Neuron (in vitro differentiated cells): ENCODE measurements at regions not wholly inside any gene's neighbourhood (a gene's known extent, or its start where the extent isn't known, plus 50 kb on each side); places are given as distances from the start of the nearest gene placed in this dataset.

Experiments used
- H2AFZ ChIP-seq: one replicate; pipeline ENCODE4 v1.6.1; 2013; ENCODE audit warnings: low read depth, mild to moderate bottlenecking, inconsistent platforms, low read length, moderate library complexity
- H3K27me3 ChIP-seq: one replicate; pipeline ENCODE4 v1.6.1; 2013; ENCODE audit warnings: low read length; ENCODE audit not compliant: insufficient read depth
- H3K36me3 ChIP-seq: one replicate; pipeline ENCODE4 v1.6.1; 2013; ENCODE audit warnings: low read length; ENCODE audit not compliant: insufficient read depth
- H3K4me1 ChIP-seq: one replicate; pipeline ENCODE4 v1.6.1; 2013; ENCODE audit warnings: low read length; ENCODE audit not compliant: insufficient read depth
- H3K4me3 ChIP-seq: 2 replicates; pipeline ENCODE4 v1.5.1; 2013; ENCODE audit warnings: mild to moderate bottlenecking, low read length, moderate library complexity
- H3K9me3 ChIP-seq: one replicate; pipeline ENCODE4 v1.6.1; 2013; ENCODE audit warnings: low read length

GRCh38 chr15:66643033-66643432, 59.0 kb upstream of the SMAD6 start:
- no peak overlapping the region for H3K4me3 ChIP-seq
- H3K9me3 ChIP-seq, result no peaks in the 10 kb centered on the region
- no peaks in the 10 kb centered on the region for H3K36me3 ChIP-seq
- no peak overlapping the region for H2AFZ ChIP-seq
- H3K27me3 ChIP-seq, result no peaks in the 10 kb centered on the region
- peaks cover 10% of the 10 kb centered on the region for H3K4me1 ChIP-seq

DNA sequence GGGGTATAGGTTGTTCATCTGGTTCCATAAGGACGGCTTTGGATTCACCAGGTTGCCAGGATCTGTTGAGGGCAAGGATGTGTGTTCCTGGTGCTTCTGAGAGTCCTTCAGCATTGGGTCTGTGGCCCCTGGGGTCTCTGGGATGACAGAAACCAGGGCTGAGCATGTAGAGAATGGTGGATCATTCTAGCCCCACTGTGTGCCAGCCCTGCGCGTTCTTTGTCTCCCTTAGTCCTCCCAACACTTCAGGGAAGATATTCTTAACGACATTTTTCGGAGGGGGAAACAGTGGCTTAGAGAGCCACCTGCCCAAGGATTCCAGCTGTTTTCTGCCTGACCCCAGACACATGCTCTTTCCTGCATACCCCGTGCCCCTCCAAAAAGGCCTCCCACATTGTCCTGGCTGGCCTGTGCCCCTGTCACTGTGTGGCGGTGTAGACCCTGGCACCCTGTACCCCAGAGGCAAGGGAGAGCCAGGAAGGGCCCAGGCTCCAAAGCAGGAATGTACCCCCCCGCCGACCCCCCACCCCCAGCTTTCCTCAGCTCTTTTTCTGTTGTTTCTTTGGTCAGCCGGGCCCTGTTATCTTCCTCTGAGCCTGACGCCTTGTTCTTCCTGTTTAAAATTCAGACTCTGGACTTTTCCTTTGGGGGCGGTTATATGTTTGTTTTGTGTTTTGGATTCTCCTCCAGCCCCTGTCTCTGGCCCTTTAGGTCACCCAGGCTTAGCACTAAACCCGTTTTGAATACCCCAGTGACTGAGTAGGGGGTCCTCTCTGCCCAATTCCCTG, 57.8 kb upstream of the SMAD6 start:
- no peak overlapping the region for H3K4me3 ChIP-seq
- no peaks in the 10 kb centered on the region for H3K36me3 ChIP-seq
- H3K4me1 ChIP-seq, result peaks cover 12% of the 10 kb centered on the region
- peak overlapping the region; percentile 74 for H2AFZ ChIP-seq
- no peaks in the 10 kb centered on the region for H3K9me3 ChIP-seq
- H3K27me3 ChIP-seq, result no peaks in the 10 kb centered on the region

- Histone ChIP-seq H3K27me3 (no peaks in the 10 kb centered on the region), H3K4me1 (peaks cover 18% of the 10 kb centered on the region), H3K9me3 (no peaks in the 10 kb centered on the region), H3K4me3 (no peak overlapping the region), H2AFZ (peak overlapping the region; percentile 74), H3K36me3 (no peaks in the 10 kb centered on the region)
Measured at GRCh38 chr15:66644869-66645268, 57.2 kb upstream of the SMAD6 start.

GRCh38 chr15:66646308-66646707, 55.7 kb upstream of the SMAD6 start:
- H3K36me3 ChIP-seq, result no peaks in the 10 kb centered on the region
- H2AFZ ChIP-seq, result no peak overlapping the region
- H3K9me3 ChIP-seq, result no peaks in the 10 kb centered on the region
- no peaks in the 10 kb centered on the region for H3K27me3 ChIP-seq
- H3K4me3 ChIP-seq, result no peak overlapping the region
- peaks cover 25% of the 10 kb centered on the region for H3K4me1 ChIP-seq

DNA sequence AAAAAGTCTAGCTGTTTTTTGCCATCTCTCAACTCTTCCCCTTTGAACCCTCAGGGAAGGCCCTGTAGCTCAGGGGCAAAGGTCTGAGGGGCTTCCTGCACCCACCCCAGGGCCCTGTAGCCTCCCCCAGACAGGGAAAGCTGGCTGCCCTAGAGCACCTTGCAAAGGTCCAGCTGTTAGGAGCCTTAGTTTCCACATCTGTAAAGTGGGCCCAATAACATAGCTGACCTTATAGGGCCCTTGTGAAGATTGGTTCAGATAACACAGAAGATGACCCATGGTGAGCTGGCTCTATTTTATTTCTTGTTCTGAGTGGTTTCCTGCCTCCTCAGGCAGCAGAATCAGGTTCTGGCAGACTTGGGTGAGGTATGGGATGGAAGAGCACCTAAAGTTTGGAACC, 55.2 kb upstream of the SMAD6 start:
- H3K4me3 ChIP-seq, result no peak overlapping the region
- H3K9me3 ChIP-seq, result no peaks in the 10 kb centered on the region
- no peaks in the 10 kb centered on the region for H3K27me3 ChIP-seq
- no peak overlapping the region for H2AFZ ChIP-seq
- no peaks in the 10 kb centered on the region for H3K36me3 ChIP-seq
- H3K4me1 ChIP-seq, result peaks cover 25% of the 10 kb centered on the region

DNA sequence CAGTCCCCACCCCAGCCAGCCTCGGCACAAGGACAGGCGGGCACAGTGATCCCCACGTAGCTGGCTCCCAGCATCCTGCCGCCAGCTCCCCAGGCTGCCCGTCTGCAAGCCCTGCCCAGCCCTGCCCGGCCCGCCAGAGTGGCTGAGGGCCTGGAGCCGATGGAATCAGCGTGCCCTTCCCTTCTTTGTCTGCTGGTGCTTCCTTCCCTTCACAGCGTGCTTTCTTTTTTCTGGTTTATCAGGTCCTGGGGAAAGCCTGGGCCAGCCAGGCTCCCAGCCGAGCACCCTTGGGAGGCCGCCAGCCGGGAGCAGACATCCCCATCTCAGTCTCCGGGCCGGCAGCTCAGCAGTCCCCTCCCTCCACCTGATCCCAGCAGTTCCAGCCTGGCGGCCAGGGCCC, 54.7 kb upstream of the SMAD6 start:
- Histone ChIP-seq H3K9me3 (no peaks in the 10 kb centered on the region), H3K27me3 (no peaks in the 10 kb centered on the region), H3K4me3 (no peak overlapping the region), H3K36me3 (no peaks in the 10 kb centered on the region), H2AFZ (no peak overlapping the region), H3K4me1 (peaks cover 25% of the 10 kb centered on the region)

- Histone ChIP-seq H2AFZ (no peak overlapping the region), H3K27me3 (no peaks in the 10 kb centered on the region)
Measured at GRCh38 chr15:66648588-66648987, 53.4 kb upstream of the SMAD6 start.

DNA sequence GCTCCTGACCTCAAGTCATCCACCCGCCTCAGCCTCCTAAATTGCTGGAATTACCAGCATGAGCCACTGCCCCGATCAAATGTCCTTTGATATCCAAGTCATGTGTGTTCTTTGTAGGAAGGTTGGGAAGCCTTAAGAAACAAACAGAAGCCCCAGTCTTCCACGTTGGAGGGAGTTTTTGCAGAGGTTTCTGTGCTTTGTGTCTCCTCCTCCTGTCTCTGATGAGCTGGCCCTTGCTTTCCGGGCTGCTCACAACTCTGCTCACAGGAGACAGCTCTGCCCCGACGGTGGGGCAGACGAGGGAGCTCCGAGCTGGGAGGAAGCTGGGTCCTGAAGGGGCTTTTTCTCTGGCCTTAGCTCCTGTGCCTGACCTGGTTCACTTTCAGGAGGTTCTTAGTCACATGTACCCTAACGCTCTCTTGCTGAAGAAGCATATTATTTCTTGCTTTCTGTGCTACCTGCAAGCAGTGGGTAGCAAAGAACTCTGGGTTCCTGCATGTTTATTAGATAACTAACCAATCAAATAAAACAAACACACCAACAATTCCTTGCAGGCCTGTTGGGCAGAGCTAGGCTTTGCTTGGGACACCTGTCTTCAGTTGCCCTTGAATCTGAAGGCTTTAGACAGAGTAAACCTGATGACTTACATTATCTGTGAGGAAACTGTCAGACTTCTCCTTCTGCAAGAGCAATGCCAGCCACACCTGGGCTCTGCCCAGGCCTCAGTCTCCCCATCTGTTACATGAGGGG, 52.6 kb upstream of the SMAD6 start:
- Histone ChIP-seq H3K4me1 (peaks cover 26% of the 10 kb centered on the region), H3K4me3 (no peak overlapping the region), H3K36me3 (no peaks in the 10 kb centered on the region), H3K27me3 (no peaks in the 10 kb centered on the region), H2AFZ (no peak overlapping the region), H3K9me3 (no peaks in the 10 kb centered on the region)

More at GRCh38 chr15:66648588-66648987, 53.4 kb upstream of the SMAD6 start:
- H3K9me3 ChIP-seq, result no peaks in the 10 kb centered on the region
- peaks cover 29% of the 10 kb centered on the region for H3K4me1 ChIP-seq
- H3K4me3 ChIP-seq, result no peak overlapping the region
- H3K36me3 ChIP-seq, result no peaks in the 10 kb centered on the region

- Histone ChIP-seq H3K4me3 (no peak overlapping the region), H3K27me3 (no peaks in the 10 kb centered on the region), H3K9me3 (no peaks in the 10 kb centered on the region), H3K4me1 (peaks cover 22% of the 10 kb centered on the region), H3K36me3 (no peaks in the 10 kb centered on the region), H2AFZ (no peak overlapping the region)
Measured at GRCh38 chr15:66650433-66650832, 51.6 kb upstream of the SMAD6 start.

- no peaks in the 10 kb centered on the region for H3K9me3 ChIP-seq
- no peaks in the 10 kb centered on the region for H3K27me3 ChIP-seq
- no peaks in the 10 kb centered on the region for H3K36me3 ChIP-seq
- peaks cover 27% of the 10 kb centered on the region for H3K4me1 ChIP-seq
- H2AFZ ChIP-seq, result no peak overlapping the region
- no peak overlapping the region for H3K4me3 ChIP-seq
Measured at GRCh38 chr15:66651198-66651597, 50.8 kb upstream of the SMAD6 start.

DNA sequence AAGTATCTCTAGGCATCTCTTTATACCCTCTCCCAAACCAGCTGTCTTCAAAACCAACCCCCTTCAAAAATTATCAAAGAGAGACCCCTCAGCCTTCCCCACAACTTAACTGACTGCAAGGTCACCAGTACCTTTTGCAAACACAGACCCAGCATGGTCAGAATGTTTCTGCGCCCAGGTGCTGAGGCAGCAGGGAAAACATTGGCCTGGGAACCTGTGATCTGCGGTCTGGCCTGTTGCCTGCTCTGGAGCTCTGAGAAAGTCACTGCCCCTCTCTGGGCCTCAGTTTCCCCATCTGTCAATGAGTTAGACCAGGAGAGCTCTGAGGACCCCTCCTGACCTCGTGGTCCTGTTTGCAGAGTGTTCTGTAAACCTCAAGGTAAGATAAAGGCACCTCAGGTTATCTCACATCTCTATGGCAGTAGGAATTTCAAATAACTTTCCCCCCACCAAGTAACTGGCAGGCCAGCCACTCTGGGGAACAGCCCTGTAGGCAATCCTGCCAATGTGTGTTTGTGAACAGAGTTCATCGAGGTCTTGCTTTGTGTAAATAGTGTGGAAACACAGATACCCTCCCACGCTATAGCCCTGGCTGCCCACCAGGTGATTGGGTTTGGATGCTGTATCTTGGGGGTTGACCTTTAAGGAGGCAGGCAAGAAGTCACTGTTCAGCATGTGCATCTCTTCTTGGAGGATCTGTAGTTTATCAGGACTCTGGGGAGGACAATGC, 50.0 kb upstream of the SMAD6 start:
- no peak overlapping the region for H3K4me3 ChIP-seq
- no peaks in the 10 kb centered on the region for H3K36me3 ChIP-seq
- H3K27me3 ChIP-seq, result no peaks in the 10 kb centered on the region
- no peaks in the 10 kb centered on the region for H3K9me3 ChIP-seq
- no peak overlapping the region for H2AFZ ChIP-seq
- peaks cover 36% of the 10 kb centered on the region for H3K4me1 ChIP-seq
